Endothelial cell (in vitro differentiated cells): ENCODE measurements at regions not wholly inside any gene's neighbourhood (a gene's known extent, or its start where the extent isn't known, plus 50 kb on each side); places are given as distances from the start of the nearest gene placed in this dataset.

Experiments
- DNase-seq: peaks from one replicate; pipeline ENCODE4 v3.0.0; 2021; ENCODE audit warnings: low spot score
- H3K27ac Mint-ChIP-seq: one replicate; pipeline ENCODE4 v1.8.0; 2021; ENCODE audit warnings: mixed read lengths, inconsistent platforms; ENCODE audit not compliant: unreplicated experiment
- H3K27me3 Mint-ChIP-seq: one replicate; pipeline ENCODE4 v1.8.0; 2021; ENCODE audit warnings: mild to moderate bottlenecking, moderate library complexity, mixed read lengths, inconsistent platforms; ENCODE audit not compliant: unreplicated experiment
- H3K36me3 Mint-ChIP-seq: one replicate; pipeline ENCODE4 v1.8.0; 2021; ENCODE audit warnings: mild to moderate bottlenecking, low read depth, mixed read lengths, inconsistent platforms; ENCODE audit not compliant: unreplicated experiment
- H3K4me1 Mint-ChIP-seq: one replicate; pipeline ENCODE4 v1.8.0; 2021; ENCODE audit warnings: mild to moderate bottlenecking, mixed read lengths, inconsistent platforms; ENCODE audit not compliant: unreplicated experiment
- H3K4me3 Mint-ChIP-seq: one replicate; pipeline ENCODE4 v1.8.0; 2021; ENCODE audit warnings: mild to moderate bottlenecking, mixed read lengths, inconsistent platforms; ENCODE audit not compliant: unreplicated experiment
- H3K9me3 Mint-ChIP-seq: one replicate; pipeline ENCODE4 v1.8.0; 2021; ENCODE audit warnings: mixed read lengths, inconsistent platforms; ENCODE audit not compliant: unreplicated experiment
- CTCF ChIP-seq: fragments of 200-600 bp; sonication (generic); IDR thresholded peaks from one replicate; pipeline ENCODE4 v1.5.0; 2021; ENCODE audit warnings: antibody characterized with exemption; ENCODE audit not compliant: unreplicated experiment

GRCh38 chr10:64320448-64320847 lies 799.2 kb downstream of the REEP3 start:
- Mint-ChIP-seq H3K27ac (no peak overlapping the region), H3K4me1 (no peaks in the 10 kb centered on the region), H3K4me3 (no peak overlapping the region), H3K27me3 (no peaks in the 10 kb centered on the region), H3K9me3 (no peaks in the 10 kb centered on the region), H3K36me3 (no peaks in the 10 kb centered on the region)
- no peak for DNase-seq
- TF ChIP-seq CTCF = no peak

GRCh38 chr10:64329510-64329909 lies 808.3 kb downstream of the REEP3 start:
- no peak for TF ChIP-seq CTCF
- Mint-ChIP-seq H3K4me3 (no peak overlapping the region), H3K9me3 (no peaks in the 10 kb centered on the region), H3K4me1 (no peaks in the 10 kb centered on the region), H3K27me3 (peaks cover 1% of the 10 kb centered on the region), H3K36me3 (no peaks in the 10 kb centered on the region), H3K27ac (no peak overlapping the region)
- DNase-seq = no peak

- Mint-ChIP-seq H3K27ac (no peak overlapping the region), H3K9me3 (no peaks in the 10 kb centered on the region), H3K4me3 (no peak overlapping the region), H3K36me3 (no peaks in the 10 kb centered on the region), H3K4me1 (no peaks in the 10 kb centered on the region), H3K27me3 (peaks cover 1% of the 10 kb centered on the region)
- TF ChIP-seq CTCF = no peak
- DNase-seq = no peak
Observed at GRCh38 chr10:64332551-64332950, 811.4 kb downstream of the REEP3 start.

GRCh38 chr10:64334084-64334483 lies 812.9 kb downstream of the REEP3 start:
- TF ChIP-seq CTCF = no peak
- Mint-ChIP-seq H3K4me3 (no peak overlapping the region), H3K27me3 (peaks cover 1% of the 10 kb centered on the region), H3K27ac (no peak overlapping the region), H3K36me3 (no peaks in the 10 kb centered on the region), H3K9me3 (no peaks in the 10 kb centered on the region), H3K4me1 (no peaks in the 10 kb centered on the region)
- DNase-seq = no peak

GRCh38 chr10:64344211-64344610 lies 823.0 kb downstream of the REEP3 start:
- Mint-ChIP-seq H3K4me1 (no peaks in the 10 kb centered on the region), H3K9me3 (no peaks in the 10 kb centered on the region), H3K36me3 (no peaks in the 10 kb centered on the region), H3K27me3 (no peaks in the 10 kb centered on the region), H3K27ac (no peak overlapping the region), H3K4me3 (no peak overlapping the region)
- DNase-seq = no peak
- no peak for TF ChIP-seq CTCF
